Small intestine (tissue), 7 donors: ENCODE measurements at regions not wholly inside any gene's neighbourhood (a gene's known extent, or its start where the extent isn't known, plus 50 kb on each side); places are given as distances from the start of the nearest gene placed in this dataset.

Experiments
- DNase-seq, 2 donors: peaks; one replicate each; pipeline versions ENCODE4 v3.0.0 to v3.0.0-alpha.2; 2013
- FAIRE-seq: peaks from 2 replicates; lab custom pipeline; 2012; peaks lifted over from hg19 to GRCh38; lab: Jason Lieb, UNC
- H3K27ac ChIP-seq, 3 donors: one replicate each; pipeline ENCODE4 v1.5.1; 2013; ENCODE audit warnings: low read length in 2 of 3, mild to moderate bottlenecking in 2 of 3, control low read depth in 1 of 3, inconsistent platforms in 1 of 3, low read depth in 1 of 3, moderate library complexity in 1 of 3
- H3K27me3 ChIP-seq, 3 donors: one replicate each; pipeline ENCODE4 v1.6.1; 2013; ENCODE audit warnings: low read length in 3 of 3, inconsistent platforms in 1 of 3; ENCODE audit not compliant: control insufficient read depth in 3 of 3, insufficient read depth in 3 of 3
- H3K36me3 ChIP-seq, 3 donors: one replicate each; pipeline ENCODE4 v1.6.1; 2013; ENCODE audit warnings: low read length in 3 of 3, inconsistent platforms in 1 of 3, low read depth in 1 of 3, mild to moderate bottlenecking in 1 of 3, moderate library complexity in 1 of 3; ENCODE audit not compliant: control insufficient read depth in 3 of 3, insufficient read depth in 2 of 3
- H3K4me1 ChIP-seq, 3 donors: one replicate each; pipeline ENCODE4 v1.6.1; 2013; ENCODE audit warnings: low read length in 2 of 3, inconsistent platforms in 1 of 3, low read depth in 1 of 3, mild to moderate bottlenecking in 1 of 3, moderate library complexity in 1 of 3; ENCODE audit not compliant: control insufficient read depth in 3 of 3, insufficient read depth in 2 of 3
- H3K4me3 ChIP-seq, 3 donors: one replicate each; pipeline ENCODE4 v1.5.1; 2013; ENCODE audit warnings: low read length in 3 of 3, control low read depth in 1 of 3, inconsistent platforms in 1 of 3, low read depth in 1 of 3, mild to moderate bottlenecking in 1 of 3, moderate library complexity in 1 of 3
- H3K9me3 ChIP-seq, 2 donors: one replicate each; pipeline ENCODE4 v1.6.1; 2013; ENCODE audit warnings: low read depth in 1 of 2, low read length in 1 of 2; ENCODE audit not compliant: control insufficient read depth in 2 of 2, insufficient read depth in 1 of 2
- WGBS, 3 donors: extraction: QIAGEN DNeasy Blood & Tissue Kit; methylation state at CpG; one replicate each; pipeline ENCODE4 v1.1.7; 2013; 5-methylcytosine and 5-hydroxymethylcytosine counted together
- donor health status: healthy with polysubstance abuse.
- donor health status: control.
- donor health status: control.
- donor health status: Bipolar disorder and iron deficiency.
- donor health status: healthy.

- H3K9me3 ChIP-seq, result no peaks in the 10 kb centered on the region
- no peak for FAIRE-seq
- H3K27me3 ChIP-seq, result peaks cover 0 to 5% (median 0%) of the 10 kb centered on the region in 3 donors
- H3K4me3 ChIP-seq, result no peak overlapping the region
- 60 to 71% (median 62%) methylated on average over 35 of the region's 35 CpGs for WGBS, 3 donors
- no peak for DNase-seq
- no peaks in the 10 kb centered on the region for H3K4me1 ChIP-seq
- no peaks in the 10 kb centered on the region for H3K36me3 ChIP-seq
- no peak overlapping the region for H3K27ac ChIP-seq
These were observed 54.7 kb upstream of the ADRA2C start for GRCh38 chr4:3711183-3712111.

DNA sequence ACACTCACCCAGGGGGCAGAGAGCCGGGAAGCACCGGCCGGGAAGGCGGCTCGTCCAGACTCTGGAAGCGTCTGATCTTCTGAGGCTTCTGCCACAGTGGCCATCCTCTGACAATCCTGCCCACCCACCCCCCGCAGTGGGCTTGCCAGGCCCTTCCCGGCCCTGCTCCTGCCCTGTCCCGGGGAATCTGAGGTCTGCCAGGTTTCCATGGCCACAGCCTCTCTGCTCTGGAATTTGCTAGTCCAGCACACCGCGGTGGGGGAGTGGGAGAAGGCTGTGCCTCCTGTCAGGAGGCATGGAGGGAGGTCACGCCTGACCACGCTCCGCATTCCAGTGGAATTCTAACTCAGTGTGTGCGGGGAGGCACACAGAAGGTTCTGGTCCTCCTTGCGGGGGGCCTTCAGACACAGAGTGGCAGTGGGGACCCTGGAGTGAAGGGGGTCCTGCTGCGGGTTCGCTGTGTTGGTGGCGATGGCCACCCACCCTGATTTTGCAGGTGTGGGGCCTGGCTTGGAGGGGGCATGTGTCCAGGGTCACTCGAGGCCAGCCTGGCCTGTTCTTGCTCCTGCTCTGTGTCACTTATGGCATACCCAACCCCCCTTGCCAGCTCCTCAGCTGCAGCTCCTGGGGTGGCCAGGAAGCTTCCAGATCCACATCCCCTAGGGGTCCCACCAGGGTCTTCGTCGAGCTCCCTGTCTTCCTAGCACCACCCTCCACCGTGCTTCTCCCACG is 55.6 kb upstream of the ADRA2C start:
- H3K27ac ChIP-seq, result no peak overlapping the region
- no peak overlapping the region for H3K4me3 ChIP-seq
- H3K9me3 ChIP-seq, result no peaks in the 10 kb centered on the region
- FAIRE-seq, result no peak
- 57 to 64% (median 63%) methylated on average over 21 to 24 of the region's 24 CpGs for WGBS, 3 donors
- no peaks in the 10 kb centered on the region for H3K36me3 ChIP-seq
- H3K27me3 ChIP-seq, result peaks cover 0 to 4% (median 0%) of the 10 kb centered on the region in 3 donors
- no peak for DNase-seq
- H3K4me1 ChIP-seq, result no peaks in the 10 kb centered on the region

DNA sequence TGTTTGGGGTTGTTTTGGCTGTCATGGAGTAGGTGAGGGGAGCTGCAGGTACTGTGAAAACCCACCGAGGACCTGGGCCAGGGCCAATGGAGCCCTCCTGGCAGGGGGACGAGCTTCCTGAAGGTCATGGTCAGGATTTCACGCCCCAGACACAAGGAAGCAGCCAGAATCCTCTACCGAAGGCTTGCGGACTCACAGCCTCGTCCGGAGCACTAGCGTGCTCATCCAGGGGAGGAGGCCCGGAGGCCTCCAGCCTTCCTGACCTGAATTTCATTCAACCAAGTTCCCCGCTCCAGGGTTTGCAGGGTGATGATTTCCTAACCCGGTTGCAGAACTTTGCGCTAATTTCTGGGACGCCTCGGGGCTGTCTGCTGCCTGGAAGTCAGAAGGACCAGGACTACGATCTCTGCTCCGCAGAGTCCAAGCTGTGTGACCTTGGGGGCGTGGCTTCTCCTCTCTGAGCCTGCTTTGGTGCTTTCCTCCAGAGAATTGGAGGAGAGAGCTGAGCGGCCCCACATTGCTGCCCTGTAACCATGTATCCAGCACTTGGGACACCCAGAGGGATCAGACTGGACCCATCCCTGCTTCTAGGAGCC is 56.2 kb upstream of the ADRA2C start:
- Histone ChIP-seq H3K27ac (no peak overlapping the region), H3K36me3 (no peaks in the 10 kb centered on the region), H3K9me3 (no peaks in the 10 kb centered on the region), H3K27me3 (peaks cover 0 to 2% (median 0%) of the 10 kb centered on the region in 3 donors), H3K4me3 (no peak overlapping the region), H3K4me1 (no peaks in the 10 kb centered on the region)
- DNase-seq (no peak), FAIRE-seq (no peak)
- WGBS, 3 donors, result 58 to 78% (median 66%) methylated on average over 17 to 18 of the region's 18 CpGs

GRCh38 chr4:3709061-3709845 is 56.9 kb upstream of the ADRA2C start:
- H3K4me3 ChIP-seq, result no peak overlapping the region
- no peaks in the 10 kb centered on the region for H3K4me1 ChIP-seq
- FAIRE-seq (no peak), DNase-seq (no peak)
- no peak overlapping the region for H3K27ac ChIP-seq
- no peaks in the 10 kb centered on the region for H3K9me3 ChIP-seq
- H3K27me3 ChIP-seq, result peaks cover 1 to 9% (median 3%) of the 10 kb centered on the region in 3 donors
- no peaks in the 10 kb centered on the region for H3K36me3 ChIP-seq
- WGBS, 3 donors, result 75 to 85% (median 80%) methylated on average over 14 of the region's 14 CpGs

DNA sequence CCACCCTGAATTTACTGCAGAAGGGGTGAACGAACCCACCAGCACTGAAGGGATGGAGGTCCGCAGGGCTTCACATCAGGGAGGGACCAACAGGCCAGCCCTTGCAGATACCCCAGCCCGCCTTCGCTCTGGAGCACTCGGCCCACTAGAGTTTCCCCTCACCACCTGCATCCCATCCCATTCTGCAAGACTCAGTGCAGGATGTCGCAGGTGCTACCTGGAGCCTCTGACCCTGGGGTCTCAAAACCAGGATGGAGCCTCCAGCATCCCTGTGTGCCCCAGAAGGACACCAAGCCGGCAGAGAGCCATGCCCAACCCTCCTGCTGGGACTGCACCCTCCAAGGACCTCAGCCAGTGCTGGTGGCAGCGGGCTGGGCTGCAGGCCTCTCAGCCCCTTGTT is 57.6 kb upstream of the ADRA2C start:
- Histone ChIP-seq H3K36me3 (no peaks in the 10 kb centered on the region), H3K27ac (no peak overlapping the region), H3K9me3 (no peaks in the 10 kb centered on the region), H3K27me3 (peaks cover 3 to 15% (median 3%) of the 10 kb centered on the region in 3 donors), H3K4me3 (no peak overlapping the region), H3K4me1 (no peaks in the 10 kb centered on the region)
- DNase-seq (no peak), FAIRE-seq (no peak)
- 81 to 91% (median 89%) methylated on average over 8 of the region's 8 CpGs for WGBS, 3 donors

GRCh38 chr4:3708103-3708510 is 58.1 kb upstream of the ADRA2C start:
- DNase-seq (no peak), FAIRE-seq (no peak)
- Histone ChIP-seq H3K4me3 (no peak overlapping the region), H3K36me3 (no peaks in the 10 kb centered on the region), H3K27ac (no peak overlapping the region), H3K9me3 (no peaks in the 10 kb centered on the region), H3K27me3 (peaks cover 3 to 20% (median 3%) of the 10 kb centered on the region in 3 donors), H3K4me1 (no peaks in the 10 kb centered on the region)
- 45 to 73% (median 70%) methylated on average over 14 of the region's 14 CpGs for WGBS, 3 donors

- H3K4me3 ChIP-seq, result no peak overlapping the region
- FAIRE-seq (no peak), DNase-seq (no peak)
- H3K4me1 ChIP-seq, result no peaks in the 10 kb centered on the region
- H3K36me3 ChIP-seq, result no peaks in the 10 kb centered on the region
- H3K27ac ChIP-seq, result no peak overlapping the region
- WGBS, 3 donors, result 72 to 74% (median 72%) methylated on average over 17 of the region's 17 CpGs
- no peaks in the 10 kb centered on the region for H3K9me3 ChIP-seq
- H3K27me3 ChIP-seq, result peaks cover 3 to 25% (median 3%) of the 10 kb centered on the region in 3 donors
These were observed 58.6 kb upstream of the ADRA2C start for GRCh38 chr4:3707423-3708102.
